ENCODE measurements at regions not wholly inside any gene's neighbourhood (a gene's known extent, or its start where the extent isn't known, plus 50 kb on each side); places are given as distances from the start of the nearest gene placed in this dataset.

DNA sequence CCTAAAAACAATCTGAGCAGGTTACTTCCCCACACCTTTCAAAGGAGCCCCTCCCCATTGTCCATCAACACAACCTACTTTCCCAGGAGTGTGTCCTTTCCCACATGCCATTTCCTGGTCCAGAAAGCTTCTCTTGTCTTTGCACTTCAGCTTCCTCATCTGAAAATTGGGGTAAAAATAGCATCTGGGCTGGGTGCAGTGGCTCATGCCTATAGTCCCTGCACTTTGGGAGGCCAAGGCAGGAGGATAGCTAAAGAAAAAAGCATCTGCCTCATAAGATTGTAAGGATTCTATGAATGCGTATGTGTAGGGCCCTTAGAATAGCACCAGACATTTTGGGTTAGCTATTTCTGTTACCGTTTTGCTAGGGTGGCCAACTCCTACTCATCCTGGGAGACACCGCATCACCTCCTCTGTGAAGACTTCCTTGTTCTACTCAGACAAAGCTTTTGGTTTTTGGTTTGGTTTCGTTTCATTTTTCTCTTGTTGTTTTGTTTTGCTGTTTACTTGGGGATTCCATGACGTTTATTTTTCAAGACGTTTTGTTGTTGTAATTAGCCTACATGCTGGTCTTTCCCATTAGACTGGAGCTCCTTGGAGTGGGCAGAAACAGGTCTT is 224.4 kb upstream of the TLE3 start:
- Histone ChIP-seq H3K4me3 (ENCODE audit: low read depth, low read length) (no peak overlapping the region), H3K27me3 (ENCODE audit: control insufficient read depth, insufficient read depth, low read length) (no peaks in the 10 kb centered on the region), H2AFZ (no peak overlapping the region), H3K4me2 (ENCODE audit: low read length) (no peak overlapping the region), H3K79me2 (no peaks in the 10 kb centered on the region), H3K36me3 (ENCODE audit: control insufficient read depth, insufficient read depth, low read length) (no peaks in the 10 kb centered on the region), H3K9ac (no peak overlapping the region), H3K4me1 (peaks cover 11% of the 10 kb centered on the region), H3K27ac (no peak overlapping the region), H3K9me3 (ENCODE audit: control insufficient read depth, low read length) (no peaks in the 10 kb centered on the region)
- TF ChIP-seq, protein P1, sequence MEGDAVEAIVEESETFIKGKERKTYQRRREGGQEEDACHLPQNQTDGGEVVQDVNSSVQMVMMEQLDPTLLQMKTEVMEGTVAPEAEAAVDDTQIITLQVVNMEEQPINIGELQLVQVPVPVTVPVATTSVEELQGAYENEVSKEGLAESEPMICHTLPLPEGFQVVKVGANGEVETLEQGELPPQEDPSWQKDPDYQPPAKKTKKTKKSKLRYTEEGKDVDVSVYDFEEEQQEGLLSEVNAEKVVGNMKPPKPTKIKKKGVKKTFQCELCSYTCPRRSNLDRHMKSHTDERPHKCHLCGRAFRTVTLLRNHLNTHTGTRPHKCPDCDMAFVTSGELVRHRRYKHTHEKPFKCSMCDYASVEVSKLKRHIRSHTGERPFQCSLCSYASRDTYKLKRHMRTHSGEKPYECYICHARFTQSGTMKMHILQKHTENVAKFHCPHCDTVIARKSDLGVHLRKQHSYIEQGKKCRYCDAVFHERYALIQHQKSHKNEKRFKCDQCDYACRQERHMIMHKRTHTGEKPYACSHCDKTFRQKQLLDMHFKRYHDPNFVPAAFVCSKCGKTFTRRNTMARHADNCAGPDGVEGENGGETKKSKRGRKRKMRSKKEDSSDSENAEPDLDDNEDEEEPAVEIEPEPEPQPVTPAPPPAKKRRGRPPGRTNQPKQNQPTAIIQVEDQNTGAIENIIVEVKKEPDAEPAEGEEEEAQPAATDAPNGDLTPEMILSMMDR (IDR thresholded peaks at IDR 0.05): no peak

DNA sequence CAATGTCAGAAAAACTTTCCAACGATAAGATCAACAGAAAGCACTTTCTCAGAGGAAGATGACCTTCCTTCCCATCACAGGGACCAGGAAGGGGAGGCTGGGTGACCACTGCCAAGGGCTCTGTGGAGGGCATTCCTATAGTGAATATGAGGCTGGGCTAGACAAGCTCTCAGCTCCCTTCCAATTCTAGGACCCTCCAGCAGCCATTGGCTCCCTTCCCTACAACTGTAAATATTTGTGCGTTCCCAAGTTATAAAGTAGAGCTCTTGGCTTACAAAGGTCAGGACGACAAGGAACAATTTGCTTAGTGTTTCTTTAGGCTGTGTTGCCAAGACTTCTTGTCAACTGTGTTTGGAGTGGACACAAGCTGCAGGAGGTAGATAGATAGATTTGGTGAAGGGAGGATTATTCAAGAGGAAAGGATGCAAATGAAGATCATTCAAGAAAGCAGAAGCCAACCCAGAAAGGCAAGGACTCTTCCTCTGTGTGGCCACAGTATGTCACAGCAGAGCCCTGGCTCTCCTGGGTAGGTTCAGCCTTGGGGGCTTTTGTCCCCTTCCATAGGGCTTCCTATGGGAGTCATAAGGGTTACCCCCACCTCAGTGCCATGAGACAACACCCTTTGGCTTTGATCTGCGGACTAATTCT is 223.6 kb upstream of the TLE3 start:
- Histone ChIP-seq H3K27ac (no peak overlapping the region), H3K27me3 (ENCODE audit: control insufficient read depth, insufficient read depth, low read length) (no peaks in the 10 kb centered on the region), H3K4me1 (peaks cover 11% of the 10 kb centered on the region)

GRCh38 chr15:70320482-70320881 is 222.8 kb upstream of the TLE3 start:
- Histone ChIP-seq H3K4me2 (ENCODE audit: low read length) (no peak overlapping the region), H3K27me3 (ENCODE audit: control insufficient read depth, insufficient read depth, low read length) (no peaks in the 10 kb centered on the region), H3K36me3 (ENCODE audit: control insufficient read depth, insufficient read depth, low read length) (no peaks in the 10 kb centered on the region), H3K27ac (no peak overlapping the region), H3K79me2 (no peaks in the 10 kb centered on the region), H2AFZ (no peak overlapping the region), H3K4me1 (peaks cover 11% of the 10 kb centered on the region), H3K4me3 (ENCODE audit: low read depth, low read length) (no peak overlapping the region), H3K9me3 (ENCODE audit: control insufficient read depth, low read length) (no peaks in the 10 kb centered on the region), H3K9ac (no peak overlapping the region)
- TF ChIP-seq, protein P1 (IDR thresholded peaks at IDR 0.05): no peak

More for the DNA sequence above, 223.6 kb upstream of the TLE3 start:
- Histone ChIP-seq H3K9ac (no peak overlapping the region), H3K79me2 (no peaks in the 10 kb centered on the region), H3K9me3 (ENCODE audit: control insufficient read depth, low read length) (no peaks in the 10 kb centered on the region), H2AFZ (no peak overlapping the region), H3K4me2 (ENCODE audit: low read length) (no peak overlapping the region), H3K36me3 (ENCODE audit: control insufficient read depth, insufficient read depth, low read length) (no peaks in the 10 kb centered on the region), H3K4me3 (ENCODE audit: low read depth, low read length) (no peak overlapping the region)
- TF ChIP-seq, protein P1 (IDR thresholded peaks at IDR 0.05): no peak

DNA sequence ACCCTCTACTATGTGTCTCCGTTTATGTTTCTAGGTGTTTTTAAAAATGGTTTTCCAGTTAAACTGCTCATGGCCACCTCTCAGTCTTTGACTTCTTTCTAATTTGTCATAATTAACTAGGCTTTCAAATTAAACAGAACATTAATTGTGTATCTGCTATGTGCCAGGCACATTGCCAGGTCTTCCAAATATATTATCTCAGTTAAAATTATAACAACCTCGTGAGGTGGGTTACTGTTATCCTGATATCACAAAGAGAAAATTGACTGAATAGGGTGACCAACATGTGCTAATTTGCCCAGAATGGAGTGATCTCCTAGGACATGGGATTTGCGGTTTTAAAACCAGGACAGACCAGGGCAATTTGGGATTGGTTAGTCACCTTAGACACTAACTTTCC is 222.4 kb upstream of the TLE3 start:
- Histone ChIP-seq H3K36me3 (ENCODE audit: control insufficient read depth, insufficient read depth, low read length) (no peaks in the 10 kb centered on the region), H3K4me2 (ENCODE audit: low read length) (no peak overlapping the region), H3K79me2 (no peaks in the 10 kb centered on the region), H3K27ac (no peak overlapping the region), H3K9me3 (ENCODE audit: control insufficient read depth, low read length) (no peaks in the 10 kb centered on the region), H3K4me1 (peaks cover 11% of the 10 kb centered on the region), H3K27me3 (ENCODE audit: control insufficient read depth, insufficient read depth, low read length) (no peaks in the 10 kb centered on the region), H2AFZ (no peak overlapping the region), H3K4me3 (ENCODE audit: low read depth, low read length) (no peak overlapping the region), H3K9ac (no peak overlapping the region)
- TF ChIP-seq, protein P1 (IDR thresholded peaks at IDR 0.05): no peak

- Histone ChIP-seq H2AFZ (no peak overlapping the region), H3K4me1 (peaks cover 8% of the 10 kb centered on the region), H3K4me3 (ENCODE audit: low read depth, low read length) (no peak overlapping the region), H3K36me3 (ENCODE audit: control insufficient read depth, insufficient read depth, low read length) (no peaks in the 10 kb centered on the region), H3K79me2 (no peaks in the 10 kb centered on the region), H3K9me3 (ENCODE audit: control insufficient read depth, low read length) (no peaks in the 10 kb centered on the region), H3K9ac (no peak overlapping the region), H3K27ac (no peak overlapping the region), H3K4me2 (ENCODE audit: low read length) (no peak overlapping the region), H3K27me3 (ENCODE audit: control insufficient read depth, insufficient read depth, low read length) (no peaks in the 10 kb centered on the region)
- TF ChIP-seq, protein P1 (IDR thresholded peaks at IDR 0.05): no peak
These were observed 221.7 kb upstream of the TLE3 start for GRCh38 chr15:70319466-70319865.

Data from parathyroid adenoma (tissue), 2 donors.